HEK293T (cell line): ENCODE measurements at regions not wholly inside any gene's neighbourhood (a gene's known extent, or its start where the extent isn't known, plus 50 kb on each side); places are given as distances from the start of the nearest gene placed in this dataset.

ENCODE experiments used
- SUZ12 ChIP-seq: fragments of 450-650 bp; IDR thresholded peaks from 2 replicates; pipeline ENCODE4 v1.6.1; 2016; ENCODE audit warnings: mild to moderate bottlenecking
- TARDBP ChIP-seq: fragments of 450-650 bp; IDR thresholded peaks from 2 replicates; pipeline ENCODE4 v1.6.1; 2016

- no peak for TF ChIP-seq TARDBP
- no peak for TF ChIP-seq SUZ12
Measured at GRCh38 chr11:46202696-46203391, 74.6 kb upstream of the CREB3L1 start.
